NCI-H146 (cell line): ENCODE measurements at regions not wholly inside any gene's neighbourhood (a gene's known extent, or its start where the extent isn't known, plus 50 kb on each side); places are given as distances from the start of the nearest gene placed in this dataset.
"Not testable (repeated sequence)": the region's sequence is repeated elsewhere in the genome, so short reads cannot be mapped to it uniquely, and the experiment has no call there.

Source experiments
- DNase-seq: peaks from one replicate; lab custom pipeline; 2025; lab: John Stamatoyannopoulos, UW

- DNase-seq = no peak
Observed at GRCh38 chr7:148472406-148472805, 118.2 kb upstream of the C7orf33 start.

- DNase-seq = no peak
Observed at GRCh38 chr7:148473703-148474480, 116.7 kb upstream of the C7orf33 start.

GRCh38 chr7:148474481-148475025 is 116.0 kb upstream of the C7orf33 start:
- no peak for DNase-seq

- no peak for DNase-seq
Observed at GRCh38 chr7:148478551-148478950, 112.0 kb upstream of the C7orf33 start.

- DNase-seq = no peak
Observed at GRCh38 chr7:148480479-148481146, 110.0 kb upstream of the C7orf33 start.

GRCh38 chr7:148481147-148481526 is 109.4 kb upstream of the C7orf33 start:
- DNase-seq = no peak

- no peak for DNase-seq
Observed at GRCh38 chr7:148481971-148482626, 108.5 kb upstream of the C7orf33 start.

- no peak for DNase-seq
Observed at GRCh38 chr7:148483515-148484308, 106.9 kb upstream of the C7orf33 start.

GRCh38 chr7:148484486-148484885 is 106.1 kb upstream of the C7orf33 start:
- no peak for DNase-seq

- no peak for DNase-seq
Observed at GRCh38 chr7:148485618-148486017, 104.9 kb upstream of the C7orf33 start.

- no peak for DNase-seq
Observed at GRCh38 chr7:148486937-148487336, 103.6 kb upstream of the C7orf33 start.

GRCh38 chr7:148487912-148488311 is 102.7 kb upstream of the C7orf33 start:
- no peak for DNase-seq

- DNase-seq = no peak
Observed at GRCh38 chr7:148489678-148490077, 100.9 kb upstream of the C7orf33 start.

GRCh38 chr7:148492157-148492860 is 98.3 kb upstream of the C7orf33 start:
- no peak for DNase-seq

- DNase-seq = no peak
Observed at GRCh38 chr7:148495605-148496004, 95.0 kb upstream of the C7orf33 start.

- DNase-seq = no peak
Observed at GRCh38 chr7:148500978-148501377, 89.6 kb upstream of the C7orf33 start.

- no peak for DNase-seq
Observed at GRCh38 chr7:148503900-148504487, 86.6 kb upstream of the C7orf33 start.

GRCh38 chr7:148505645-148506375 is 84.8 kb upstream of the C7orf33 start:
- no peak for DNase-seq

GRCh38 chr7:148507064-148507573 is 83.4 kb upstream of the C7orf33 start:
- not testable (repeated sequence) for DNase-seq

- no peak for DNase-seq
Observed at GRCh38 chr7:148507787-148508186, 82.8 kb upstream of the C7orf33 start.
